ENCODE measurements at regions not wholly inside any gene's neighbourhood (a gene's known extent, or its start where the extent isn't known, plus 50 kb on each side); places are given as distances from the start of the nearest gene placed in this dataset.

DNA sequence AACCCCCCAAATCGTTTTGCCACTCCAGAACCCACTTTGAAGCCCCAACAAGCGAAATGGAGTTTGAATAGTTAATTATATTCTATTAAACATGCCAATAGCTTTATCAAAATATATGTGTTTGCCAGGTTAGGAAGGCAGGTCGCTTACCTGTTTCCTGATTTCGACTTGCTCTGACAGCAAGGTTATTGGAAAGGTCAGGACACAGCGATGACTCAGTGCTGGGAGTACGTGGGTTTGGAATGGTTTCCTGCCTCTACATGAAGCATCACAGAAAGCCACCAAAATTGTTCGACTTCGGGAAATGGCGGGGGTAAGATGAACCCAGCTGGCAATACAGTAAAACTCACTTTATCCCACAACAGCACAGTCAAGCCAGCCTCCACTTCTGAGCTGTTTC, 135.6 kb upstream of the ABI3BP start:
- no peaks in the 10 kb centered on the region for H3K36me3 ChIP-seq (ENCODE audit: control insufficient read depth in 4 of 4, insufficient read depth in 4 of 4, low read length in 3 of 4)
- no peaks in the 10 kb centered on the region for H3K4me1 ChIP-seq (ENCODE audit: control extremely low read depth in 1 of 4, control insufficient read depth in 4 of 4, insufficient read depth in 4 of 4, low read length in 3 of 4)
- ChIA-PET POLR2A (no interaction called here), CTCF (interaction anchor here (1.3 kb wide), 1 partner anchor 8 kb away, joined by 3 read pairs; no protein-coding TSS in a partner anchor)
- no peak overlapping the region for H3K4me3 ChIP-seq (ENCODE audit: control insufficient read depth in 1 of 7, extremely low read depth in 1 of 7, insufficient read depth in 4 of 7, low read depth in 2 of 7, low read length in 6 of 7)
- peaks cover 0 to 2% (median 1%) of the 10 kb centered on the region in 5 experiments for H3K9me3 ChIP-seq (ENCODE audit: control extremely low read depth in 1 of 5, control insufficient read depth in 4 of 5, insufficient read depth in 2 of 5, low read depth in 1 of 5, low read length in 4 of 5)
- no peaks in the 10 kb centered on the region for H3K27me3 ChIP-seq (replicated peaks in 2 of 5; ENCODE audit: control insufficient read depth in 4 of 5, insufficient read depth in 5 of 5, low read length in 4 of 5)
- DNase-seq: no peak
- 94% methylated on average over 4 of the region's 9 CpGs for WGBS (ENCODE audit: insufficient coverage)
- H3K27ac ChIP-seq (ENCODE audit: insufficient read depth in 1 of 2, low read depth in 1 of 2, low read length in 2 of 2, poor library complexity in 1 of 2, severe bottlenecking in 2 of 2): no peak overlapping the region

DNA sequence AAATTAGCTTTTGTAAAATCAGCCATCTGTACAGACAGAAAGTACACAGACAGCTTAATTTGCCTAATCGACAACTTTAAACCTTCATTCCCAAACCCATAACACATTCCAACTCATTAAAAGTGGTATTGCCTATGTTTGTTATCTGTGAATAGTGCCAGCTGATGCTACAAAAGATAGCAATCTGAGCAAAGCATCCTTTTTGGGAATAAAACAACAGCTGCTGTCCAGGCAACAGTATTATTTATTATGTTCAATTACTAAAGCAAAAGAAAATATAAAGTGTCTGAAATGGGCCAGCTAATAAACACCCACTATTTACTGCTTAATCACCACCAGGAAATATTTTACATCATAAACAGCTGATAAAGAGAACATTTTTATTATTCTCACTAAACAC, 134.8 kb upstream of the ABI3BP start:
- no CpG with 5 or more reads among the region's 1 CpG for WGBS (ENCODE audit: insufficient coverage)
- ChIA-PET POLR2A (no interaction called here), CTCF (interaction anchor here (1.3 kb wide), 1 partner anchor 9 kb away, joined by 3 read pairs; no protein-coding TSS in a partner anchor)
- H3K4me3 ChIP-seq (ENCODE audit: control insufficient read depth in 1 of 7, extremely low read depth in 1 of 7, insufficient read depth in 4 of 7, low read depth in 2 of 7, low read length in 6 of 7): no peak overlapping the region
- no peaks in the 10 kb centered on the region for H3K27me3 ChIP-seq (replicated peaks in 2 of 5; ENCODE audit: control insufficient read depth in 4 of 5, insufficient read depth in 5 of 5, low read length in 4 of 5)
- H3K9me3 ChIP-seq (ENCODE audit: control extremely low read depth in 1 of 5, control insufficient read depth in 4 of 5, insufficient read depth in 2 of 5, low read depth in 1 of 5, low read length in 4 of 5): peaks cover 0 to 1% (median 0%) of the 10 kb centered on the region in 5 experiments
- H3K36me3 ChIP-seq (ENCODE audit: control insufficient read depth in 4 of 4, insufficient read depth in 4 of 4, low read length in 3 of 4): no peaks in the 10 kb centered on the region
- DNase-seq: no peak
- H3K4me1 ChIP-seq (ENCODE audit: control extremely low read depth in 1 of 4, control insufficient read depth in 4 of 4, insufficient read depth in 4 of 4, low read length in 3 of 4): no peaks in the 10 kb centered on the region
- no peak overlapping the region for H3K27ac ChIP-seq (ENCODE audit: insufficient read depth in 1 of 2, low read depth in 1 of 2, low read length in 2 of 2, poor library complexity in 1 of 2, severe bottlenecking in 2 of 2)

- H3K27ac ChIP-seq (ENCODE audit: insufficient read depth in 1 of 2, low read depth in 1 of 2, low read length in 2 of 2, poor library complexity in 1 of 2, severe bottlenecking in 2 of 2): no peak overlapping the region
- ChIA-PET CTCF (interaction anchor here (1.0 kb wide), 1 partner anchor 10 kb away, joined by 3 read pairs; no protein-coding TSS in a partner anchor), POLR2A (no interaction called here)
- peaks cover 0 to 3% (median 0%) of the 10 kb centered on the region in 5 experiments for H3K9me3 ChIP-seq (ENCODE audit: control extremely low read depth in 1 of 5, control insufficient read depth in 4 of 5, insufficient read depth in 2 of 5, low read depth in 1 of 5, low read length in 4 of 5)
- DNase-seq: no peak
- whole genome bisulfite sequencing (ENCODE audit: insufficient coverage): no CpG with 5 or more reads among the region's 2 CpGs
- no peaks in the 10 kb centered on the region for H3K4me1 ChIP-seq (ENCODE audit: control extremely low read depth in 1 of 4, control insufficient read depth in 4 of 4, insufficient read depth in 4 of 4, low read length in 3 of 4)
- no peaks in the 10 kb centered on the region for H3K27me3 ChIP-seq (replicated peaks in 2 of 5; ENCODE audit: control insufficient read depth in 4 of 5, insufficient read depth in 5 of 5, low read length in 4 of 5)
- no peaks in the 10 kb centered on the region for H3K36me3 ChIP-seq (ENCODE audit: control insufficient read depth in 4 of 4, insufficient read depth in 4 of 4, low read length in 3 of 4)
- H3K4me3 ChIP-seq (ENCODE audit: control insufficient read depth in 1 of 7, extremely low read depth in 1 of 7, insufficient read depth in 4 of 7, low read depth in 2 of 7, low read length in 6 of 7): no peak overlapping the region
These were observed 130.9 kb upstream of the ABI3BP start for GRCh38 chr3:101124125-101124524.

- ChIA-PET POLR2A (no interaction called here), CTCF (interaction anchor here (1.0 to 1.2 kb wide), 2 partner anchors 11 to 73 kb away, joined by 3 read pairs; no protein-coding TSS in a partner anchor)
- H3K27ac ChIP-seq (ENCODE audit: insufficient read depth in 1 of 2, low read depth in 1 of 2, low read length in 2 of 2, poor library complexity in 1 of 2, severe bottlenecking in 2 of 2): no peak overlapping the region
- H3K9me3 ChIP-seq (ENCODE audit: control extremely low read depth in 1 of 5, control insufficient read depth in 4 of 5, insufficient read depth in 2 of 5, low read depth in 1 of 5, low read length in 4 of 5): peaks cover 0 to 3% (median 0%) of the 10 kb centered on the region in 5 experiments
- DNase-seq: no peak
- WGBS (ENCODE audit: insufficient coverage): no CpG with 5 or more reads among the region's 2 CpGs
- no peaks in the 10 kb centered on the region for H3K27me3 ChIP-seq (replicated peaks in 2 of 5; ENCODE audit: control insufficient read depth in 4 of 5, insufficient read depth in 5 of 5, low read length in 4 of 5)
- H3K36me3 ChIP-seq (ENCODE audit: control insufficient read depth in 4 of 4, insufficient read depth in 4 of 4, low read length in 3 of 4): no peaks in the 10 kb centered on the region
- H3K4me3 ChIP-seq (ENCODE audit: control insufficient read depth in 1 of 7, extremely low read depth in 1 of 7, insufficient read depth in 4 of 7, low read depth in 2 of 7, low read length in 6 of 7): no peak overlapping the region
- H3K4me1 ChIP-seq (ENCODE audit: control extremely low read depth in 1 of 4, control insufficient read depth in 4 of 4, insufficient read depth in 4 of 4, low read length in 3 of 4): no peaks in the 10 kb centered on the region
These were observed 129.9 kb upstream of the ABI3BP start for GRCh38 chr3:101123081-101123480.

DNA sequence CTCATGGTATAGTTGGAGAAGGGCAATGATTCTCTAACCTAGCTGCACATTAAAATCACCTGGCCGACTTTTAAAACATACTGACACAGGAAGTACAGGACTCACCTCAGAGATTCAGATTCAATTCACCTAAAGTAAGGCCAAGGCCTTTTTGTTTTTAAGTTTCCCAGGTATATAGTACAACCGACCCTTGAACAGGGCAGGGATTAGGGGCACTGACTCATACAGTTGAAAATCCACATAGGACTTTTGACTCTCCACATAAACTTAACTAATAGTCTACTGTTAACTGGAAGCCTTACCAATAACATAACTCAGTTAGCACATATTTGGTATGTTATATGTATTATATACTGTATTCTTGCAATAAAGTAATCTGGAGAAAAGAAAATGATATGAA, 129.5 kb upstream of the ABI3BP start:
- CTCF ChIA-PET: interaction anchor here (1.2 kb wide), 1 partner anchor 73 kb away, joined by 3 read pairs; no protein-coding TSS in a partner anchor
- Histone ChIP-seq H3K4me1 (ENCODE audit: control extremely low read depth in 1 of 4, control insufficient read depth in 4 of 4, insufficient read depth in 4 of 4, low read length in 3 of 4) (no peaks in the 10 kb centered on the region), H3K4me3 (ENCODE audit: control insufficient read depth in 1 of 7, extremely low read depth in 1 of 7, insufficient read depth in 4 of 7, low read depth in 2 of 7, low read length in 6 of 7) (no peak overlapping the region), H3K9me3 (ENCODE audit: control extremely low read depth in 1 of 5, control insufficient read depth in 4 of 5, insufficient read depth in 2 of 5, low read depth in 1 of 5, low read length in 4 of 5) (peaks cover 0 to 3% (median 0%) of the 10 kb centered on the region in 5 experiments), H3K36me3 (ENCODE audit: control insufficient read depth in 4 of 4, insufficient read depth in 4 of 4, low read length in 3 of 4) (no peaks in the 10 kb centered on the region), H3K27ac (ENCODE audit: insufficient read depth in 1 of 2, low read depth in 1 of 2, low read length in 2 of 2, poor library complexity in 1 of 2, severe bottlenecking in 2 of 2) (no peak overlapping the region), H3K27me3 (replicated peaks in 2 of 5; ENCODE audit: control insufficient read depth in 4 of 5, insufficient read depth in 5 of 5, low read length in 4 of 5) (no peaks in the 10 kb centered on the region)
- no peak for DNase-seq
- POLR2A ChIA-PET: no interaction called here
- WGBS (ENCODE audit: insufficient coverage): 100% methylated on average over 2 of the region's 2 CpGs

- CTCF ChIA-PET: no interaction called here
- POLR2A ChIA-PET: no interaction called here
- Histone ChIP-seq H3K36me3 (ENCODE audit: control insufficient read depth in 4 of 4, insufficient read depth in 4 of 4, low read length in 3 of 4) (no peaks in the 10 kb centered on the region), H3K27me3 (replicated peaks in 2 of 5; ENCODE audit: control insufficient read depth in 4 of 5, insufficient read depth in 5 of 5, low read length in 4 of 5) (no peaks in the 10 kb centered on the region), H3K27ac (ENCODE audit: insufficient read depth in 1 of 2, low read depth in 1 of 2, low read length in 2 of 2, poor library complexity in 1 of 2, severe bottlenecking in 2 of 2) (no peak overlapping the region), H3K4me3 (ENCODE audit: control insufficient read depth in 1 of 7, extremely low read depth in 1 of 7, insufficient read depth in 4 of 7, low read depth in 2 of 7, low read length in 6 of 7) (no peak overlapping the region), H3K4me1 (ENCODE audit: control extremely low read depth in 1 of 4, control insufficient read depth in 4 of 4, insufficient read depth in 4 of 4, low read length in 3 of 4) (no peaks in the 10 kb centered on the region), H3K9me3 (ENCODE audit: control extremely low read depth in 1 of 5, control insufficient read depth in 4 of 5, insufficient read depth in 2 of 5, low read depth in 1 of 5, low read length in 4 of 5) (peaks cover 0 to 3% (median 0%) of the 10 kb centered on the region in 5 experiments)
- DNase-seq: no peak
- WGBS (ENCODE audit: insufficient coverage): 100% methylated on average over 2 of the region's 2 CpGs
These were observed 126.8 kb upstream of the ABI3BP start for GRCh38 chr3:101120039-101120438.

DNA sequence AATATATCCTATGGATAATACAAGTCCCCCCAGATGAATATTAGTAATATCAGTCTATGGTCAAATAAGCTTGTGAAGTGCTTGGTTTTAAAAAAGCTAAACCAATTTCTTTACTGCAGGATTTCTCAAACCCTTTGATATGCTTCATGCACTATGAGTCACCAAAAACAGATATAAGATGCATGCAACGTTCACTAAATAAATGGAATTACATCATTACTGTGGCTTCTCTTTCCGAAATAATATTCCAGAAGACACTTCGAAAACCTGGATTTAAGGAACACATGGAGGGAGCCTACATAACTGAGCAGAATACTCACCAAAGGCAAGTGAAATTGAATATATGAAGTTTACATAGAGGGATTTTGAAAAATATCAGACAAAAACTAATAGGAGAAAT, 126.3 kb upstream of the ABI3BP start:
- H3K9me3 ChIP-seq (ENCODE audit: control extremely low read depth in 1 of 5, control insufficient read depth in 4 of 5, insufficient read depth in 2 of 5, low read depth in 1 of 5, low read length in 4 of 5): peaks cover 0 to 3% (median 0%) of the 10 kb centered on the region in 5 experiments
- 100% methylated on average over 3 of the region's 3 CpGs for WGBS (ENCODE audit: insufficient coverage)
- H3K27ac ChIP-seq (ENCODE audit: insufficient read depth in 1 of 2, low read depth in 1 of 2, low read length in 2 of 2, poor library complexity in 1 of 2, severe bottlenecking in 2 of 2): no peak overlapping the region
- no peaks in the 10 kb centered on the region for H3K36me3 ChIP-seq (ENCODE audit: control insufficient read depth in 4 of 4, insufficient read depth in 4 of 4, low read length in 3 of 4)
- H3K4me3 ChIP-seq (ENCODE audit: control insufficient read depth in 1 of 7, extremely low read depth in 1 of 7, insufficient read depth in 4 of 7, low read depth in 2 of 7, low read length in 6 of 7): no peak overlapping the region
- no peak for DNase-seq
- no peaks in the 10 kb centered on the region for H3K27me3 ChIP-seq (replicated peaks in 2 of 5; ENCODE audit: control insufficient read depth in 4 of 5, insufficient read depth in 5 of 5, low read length in 4 of 5)
- ChIA-PET POLR2A (no interaction called here), CTCF (no interaction called here)
- H3K4me1 ChIP-seq (ENCODE audit: control extremely low read depth in 1 of 4, control insufficient read depth in 4 of 4, insufficient read depth in 4 of 4, low read length in 3 of 4): no peaks in the 10 kb centered on the region
